ENCODE measurements at regions not wholly inside any gene's neighbourhood (a gene's known extent, or its start where the extent isn't known, plus 50 kb on each side); places are given as distances from the start of the nearest gene placed in this dataset.
"Not testable (repeated sequence)": the region's sequence is repeated elsewhere in the genome, so short reads cannot be mapped to it uniquely, and the experiment has no call there.

GRCh38 chr14:83885837-83886293 lies 1644.1 kb upstream of the FLRT2 start:
- intact Hi-C loops (cut with DNase I, micrococcal nuclease), result no loop called here
- no peak for TF ChIP-seq CTCF (IDR thresholded peaks at IDR 0.05)
- Histone ChIP-seq H3K36me3 (ENCODE audit: low read depth) (no peaks in the 10 kb centered on the region), H3K9me3 (peaks cover 3% of the 10 kb centered on the region), H3K4me1 (ENCODE audit: low read depth) (no peaks in the 10 kb centered on the region), H3K4me3 (no peak overlapping the region)
- no peak for ATAC-seq
- DNase-seq, result no peak

- Histone ChIP-seq H3K4me3 (no peak overlapping the region), H3K36me3 (ENCODE audit: low read depth) (no peaks in the 10 kb centered on the region), H3K4me1 (ENCODE audit: low read depth) (no peaks in the 10 kb centered on the region), H3K9me3 (peaks cover 3% of the 10 kb centered on the region)
- no peak for TF ChIP-seq CTCF (IDR thresholded peaks at IDR 0.05)
- ATAC-seq, result no peak
- intact Hi-C loops (cut with DNase I, micrococcal nuclease), result no loop called here
- no peak for DNase-seq
Measured at GRCh38 chr14:83887866-83888265, 1642.1 kb upstream of the FLRT2 start.

- no peaks in the 10 kb centered on the region for H3K4me1 ChIP-seq (ENCODE audit: low read depth)
- TF ChIP-seq CTCF (IDR thresholded peaks at IDR 0.05), result no peak
- H3K36me3 ChIP-seq (ENCODE audit: low read depth), result no peaks in the 10 kb centered on the region
- DNase-seq (no peak), ATAC-seq (no peak)
- intact Hi-C loops (cut with DNase I, micrococcal nuclease), result no loop called here
- H3K9me3 ChIP-seq, result peaks cover 4% of the 10 kb centered on the region
- H3K4me3 ChIP-seq, result no peak overlapping the region
Measured at GRCh38 chr14:83893447-83893846, 1636.5 kb upstream of the FLRT2 start.

GRCh38 chr14:83894568-83894967 lies 1635.4 kb upstream of the FLRT2 start:
- TF ChIP-seq CTCF (IDR thresholded peaks at IDR 0.05), result no peak
- DNase-seq (no peak), ATAC-seq (no peak)
- no peak overlapping the region for H3K4me3 ChIP-seq
- peaks cover 4% of the 10 kb centered on the region for H3K9me3 ChIP-seq
- H3K4me1 ChIP-seq (ENCODE audit: low read depth), result no peaks in the 10 kb centered on the region
- intact Hi-C loops (cut with DNase I, micrococcal nuclease), result no loop called here
- H3K36me3 ChIP-seq (ENCODE audit: low read depth), result no peaks in the 10 kb centered on the region

GRCh38 chr14:83898558-83898957 lies 1631.4 kb upstream of the FLRT2 start:
- intact Hi-C loops (cut with DNase I, micrococcal nuclease); H3K4me3 ChIP-seq; DNase-seq; H3K4me1 ChIP-seq (ENCODE audit: low read depth); H3K36me3 ChIP-seq (ENCODE audit: low read depth); H3K9me3 ChIP-seq; ATAC-seq: not testable (repeated sequence)

GRCh38 chr14:83899706-83900105 lies 1630.2 kb upstream of the FLRT2 start:
- H3K4me1 ChIP-seq (ENCODE audit: low read depth), result no peaks in the 10 kb centered on the region
- no peak overlapping the region for H3K4me3 ChIP-seq
- H3K9me3 ChIP-seq, result peaks cover 11% of the 10 kb centered on the region
- ATAC-seq, result no peak
- no peaks in the 10 kb centered on the region for H3K36me3 ChIP-seq (ENCODE audit: low read depth)
- no peak for TF ChIP-seq CTCF (IDR thresholded peaks at IDR 0.05)
- no peak for DNase-seq
- intact Hi-C loops (cut with DNase I, micrococcal nuclease), result no loop called here

Data from mucosa of descending colon (tissue), 3 donors.